IMR-90 (cell line): ENCODE measurements at regions not wholly inside any gene's neighbourhood (a gene's known extent, or its start where the extent isn't known, plus 50 kb on each side); places are given as distances from the start of the nearest gene placed in this dataset.

Experiments
- ATAC-seq: fragments of 200-7000 bp; cut with Tn5 transposase; 2 replicates; pipeline ENCODE4 v1.9.1; 2020; ENCODE audit warnings: low read depth, mild to moderate bottlenecking, moderate library complexity
- BruUV-seq: library from RNA; stranded (reverse); fragments of 400-500 nt; replicated peaks from 2 replicates; lab custom pipeline; 2021; lab: Mats Ljungman, UMichigan
- CTCF ChIA-PET: fragments of 300-600 bp; formaldehyde crosslinking; extraction: SDS; loops from one replicate; lab custom pipeline; 2021; ENCODE audit warnings: antibody characterized with exemption; lab: Yijun Ruan, JAX
- POLR2A ChIA-PET: fragments of 300-600 bp; sonication (Branson Sonifier 250); formaldehyde crosslinking; loops from one replicate; lab custom pipeline; 2022; ENCODE audit warnings: antibody characterized with exemption; ENCODE audit not compliant: unreplicated experiment; lab: Charles Lee
- DNase-seq: peaks from one replicate; pipeline ENCODE4 v3.0.0; 2013
- H2AFZ ChIP-seq: replicated peaks from 2 replicates; pipeline ENCODE3; 2013; ENCODE audit warnings: low read length, mild to moderate bottlenecking; ENCODE audit not compliant: poor library complexity
- H2AK5ac ChIP-seq: 2 replicates; pipeline ENCODE4 v1.6.1; 2013; ENCODE audit warnings: low read depth, low read length, inconsistent platforms
- H2AK9ac ChIP-seq: replicated peaks from 2 replicates; pipeline ENCODE3; 2013; ENCODE audit warnings: mild to moderate bottlenecking, low read depth, low read length, moderate library complexity; ENCODE audit not compliant: poor library complexity
- H2BK120ac ChIP-seq: 2 replicates; pipeline ENCODE4 v1.6.1; 2013; ENCODE audit warnings: low read depth, low read length, inconsistent platforms
- H2BK15ac ChIP-seq: 3 replicates; pipeline ENCODE4 v1.6.1; 2013; ENCODE audit warnings: low read depth, low read length, inconsistent platforms
- H2BK20ac ChIP-seq: 2 replicates; pipeline ENCODE4 v1.6.1; 2013; ENCODE audit warnings: low read depth, mild to moderate bottlenecking, inconsistent platforms, low read length, moderate library complexity
- H2BK5ac ChIP-seq: 2 replicates; pipeline ENCODE4 v1.6.1; 2013; ENCODE audit warnings: mild to moderate bottlenecking, low read depth, low read length, inconsistent platforms; ENCODE audit not compliant: poor library complexity, severe bottlenecking
- H3K14ac ChIP-seq: replicated peaks from 2 replicates; pipeline ENCODE4 v1.6.1; 2013; ENCODE audit warnings: low read depth, low read length, inconsistent platforms
- H3K18ac ChIP-seq: 2 replicates; pipeline ENCODE4 v1.6.1; 2013; ENCODE audit warnings: low read depth, low read length, control low read depth
- H3K23ac ChIP-seq: 2 replicates; pipeline ENCODE4 v1.6.1; 2013; ENCODE audit warnings: low read depth, low read length, inconsistent platforms
- H3K27ac ChIP-seq: 2 replicates; pipeline ENCODE4 v1.5.1; 2013; ENCODE audit warnings: mild to moderate bottlenecking, control low read depth, low read length; ENCODE audit not compliant: insufficient read depth
- H3K27me3 ChIP-seq: 2 replicates; pipeline ENCODE4 v1.6.1; 2013; ENCODE audit warnings: low read length; ENCODE audit not compliant: control insufficient read depth, insufficient read depth
- H3K36me3 ChIP-seq: 2 replicates; pipeline ENCODE4 v1.6.1; 2013; ENCODE audit warnings: low read length, mixed read lengths; ENCODE audit not compliant: control insufficient read depth, insufficient read depth
- H3K4ac ChIP-seq: 2 replicates; pipeline ENCODE4 v1.6.1; 2013; ENCODE audit warnings: low read depth, low read length, inconsistent platforms
- H3K4me1 ChIP-seq: 2 replicates; pipeline ENCODE4 v1.6.1; 2013; ENCODE audit warnings: low read length, mixed read lengths; ENCODE audit not compliant: control insufficient read depth, insufficient read depth
- H3K4me2 ChIP-seq: 2 replicates; pipeline ENCODE4 v1.6.1; 2013; ENCODE audit warnings: low read depth, mild to moderate bottlenecking, control low read depth, low read length, moderate library complexity
- H3K4me3 ChIP-seq: 2 replicates; pipeline ENCODE4 v1.5.1; 2013; ENCODE audit warnings: low read depth, mild to moderate bottlenecking, control low read depth, low read length, moderate library complexity; ENCODE audit not compliant: insufficient read depth
- H3K56ac ChIP-seq: 2 replicates; pipeline ENCODE4 v1.6.1; 2013; ENCODE audit warnings: low read length, inconsistent platforms; ENCODE audit not compliant: insufficient read depth; ENCODE audit errors: extremely low read depth
- H3K79me1 ChIP-seq, 2 experiments: 2 replicates each; pipeline ENCODE4 v1.6.1; 2013; ENCODE audit warnings: low read length in 2 of 2, inconsistent platforms in 1 of 2, low read depth in 1 of 2
- H3K9ac ChIP-seq: 2 replicates; pipeline ENCODE4 v1.6.1; 2013; ENCODE audit warnings: low read depth, low read length, control low read depth
- H3K9me1 ChIP-seq: 2 replicates; pipeline ENCODE4 v1.6.1; 2013; ENCODE audit warnings: low read length, inconsistent platforms; ENCODE audit not compliant: insufficient read depth
- H3K9me3 ChIP-seq: 2 replicates; pipeline ENCODE4 v1.6.1; 2013; ENCODE audit warnings: low read length; ENCODE audit not compliant: control insufficient read depth, insufficient read depth
- H4K20me1 ChIP-seq: 2 replicates; pipeline ENCODE4 v1.6.1; 2013; ENCODE audit warnings: low read length, inconsistent platforms; ENCODE audit not compliant: insufficient read depth
- H4K5ac ChIP-seq: 2 replicates; pipeline ENCODE4 v1.6.1; 2013; ENCODE audit warnings: mild to moderate bottlenecking, low read depth, low read length, control low read depth
- H4K8ac ChIP-seq, 2 experiments: 2 replicates each; pipeline ENCODE4 v1.6.1; 2013; ENCODE audit warnings: low read depth in 2 of 2, low read length in 2 of 2, control low read depth in 1 of 2, inconsistent platforms in 1 of 2
- H4K91ac ChIP-seq: 2 replicates; pipeline ENCODE4 v1.6.1; 2013; ENCODE audit warnings: low read depth, low read length, inconsistent platforms; ENCODE audit not compliant: insufficient read depth
- BHLHE40 ChIP-seq: fragments of 150-350 bp; IDR thresholded peaks from 2 replicates; pipeline ENCODE4 v1.6.1; 2016; ENCODE audit warnings: mild to moderate bottlenecking, low read depth, low read length
- CEBPB ChIP-seq: IDR thresholded peaks from 2 replicates; pipeline ENCODE4 v1.6.1; 2012; ENCODE audit warnings: low read depth, low read length, improper control_type of control experiment
- CHD1 ChIP-seq: IDR thresholded peaks from 2 replicates; pipeline ENCODE4 v1.6.1; 2012; ENCODE audit warnings: low read depth, low read length, improper control_type of control experiment
- ELK1 ChIP-seq: fragments of 150-350 bp; IDR thresholded peaks from 2 replicates; pipeline ENCODE4 v1.6.1; 2016; ENCODE audit warnings: low read depth, mild to moderate bottlenecking, low read length, moderate library complexity, borderline replicate concordance
- MXI1 ChIP-seq: IDR thresholded peaks from 2 replicates; pipeline ENCODE4 v1.6.1; 2012; ENCODE audit warnings: low read depth, mild to moderate bottlenecking, low read length, moderate library complexity, borderline replicate concordance
- POLR2A ChIP-seq: IDR thresholded peaks from 2 replicates; pipeline ENCODE4 v1.6.1; 2012; ENCODE audit warnings: mild to moderate bottlenecking, low read depth, low read length
- RFX5 ChIP-seq: IDR thresholded peaks from 2 replicates; pipeline ENCODE4 v1.8.0; 2012; ENCODE audit warnings: low read depth, mild to moderate bottlenecking, low read length, moderate library complexity
- USF2 ChIP-seq: fragments of 150-350 bp; IDR thresholded peaks from 2 replicates; pipeline ENCODE4 v1.6.1; 2017; ENCODE audit warnings: mild to moderate bottlenecking, antibody characterized with exemption, low read length, low read depth
- WGBS, 2 experiments: methylation state at CpG; one replicate each; pipeline versions ENCODE4 v1.1.5 to v1.1.7; 2013; ENCODE audit warnings: missing lambda C conversion rate in 2 of 2; ENCODE audit not compliant: insufficient read length in 1 of 2; ENCODE audit errors: extremely low coverage in 2 of 2; 5-methylcytosine and 5-hydroxymethylcytosine counted together
- dilution Hi-C: fragments of 300-500 bp; cut with HindIII; formaldehyde crosslinking; loops from one replicate; pipeline ENCODE4 v1.14.3; 2018; ENCODE audit warnings: low sequenced_read_pairs; ENCODE audit not compliant: unreplicated experiment
- in situ Hi-C: fragments of 300-500 bp; cut with MboI; formaldehyde crosslinking; loops from 3 replicates; pipeline ENCODE4 v1.14.3; 2019; ENCODE audit warnings: low sequenced_read_pairs, inconsistent platforms, mixed read lengths
- intact Hi-C: fragments of 100-400 bp; cut with micrococcal nuclease; formaldehyde crosslinking; loops from 2 replicates; pipeline ENCODE4 v1.10.0; 2022

- no peak overlapping the region for H2BK5ac ChIP-seq
- no peak overlapping the region for H3K27ac ChIP-seq
- peaks cover 8% of the 10 kb centered on the region for H3K9me1 ChIP-seq
- no peak overlapping the region for H3K9ac ChIP-seq
- peaks cover 3% of the 10 kb centered on the region; the same call in 1 of the 2 replicates for H4K20me1 ChIP-seq
- no peak for TF ChIP-seq MXI1
- TF ChIP-seq CEBPB: no peak
- TF ChIP-seq RFX5: no peak
- no peak for TF ChIP-seq USF2
- TF ChIP-seq CHD1: no peak
- no peak for TF ChIP-seq BHLHE40
- TF ChIP-seq ELK1: no peak
- TF ChIP-seq POLR2A: no peak
- no peak overlapping the region for H4K5ac ChIP-seq
- intact Hi-C loops (no loop called here), dilution Hi-C loops (no loop called here), in situ Hi-C loops (no loop called here)
- H3K56ac ChIP-seq: no peak overlapping the region
- BruUV-seq: no TSS peak
- no peak overlapping the region for H3K23ac ChIP-seq
- no peak overlapping the region for H2BK20ac ChIP-seq
- H2AFZ ChIP-seq: no peak overlapping the region
- no peak overlapping the region for H2AK9ac ChIP-seq
- ChIA-PET CTCF (interaction anchor here (0.9 kb wide), 1 partner anchor 56 kb away, joined by 3 read pairs; no protein-coding TSS in a partner anchor), POLR2A (no interaction called here)
- no peak overlapping the region for H4K91ac ChIP-seq
- H3K27me3 ChIP-seq: peaks cover 1% of the 10 kb centered on the region; the same call in 1 of the 2 replicates
- H3K4me1 ChIP-seq: peaks cover 10% of the 10 kb centered on the region
- no peaks in the 10 kb centered on the region for H3K79me1 ChIP-seq
- H3K36me3 ChIP-seq: no peaks in the 10 kb centered on the region
- no peak overlapping the region for H3K18ac ChIP-seq
- H3K4ac ChIP-seq: no peak overlapping the region
- no peak overlapping the region for H3K14ac ChIP-seq
- no peak for ATAC-seq
- H2AK5ac ChIP-seq: no peak overlapping the region
- H3K4me2 ChIP-seq: no peak overlapping the region
- no peak overlapping the region for H4K8ac ChIP-seq
- H2BK120ac ChIP-seq: no peak overlapping the region
- no peak overlapping the region for H2BK15ac ChIP-seq
- H3K4me3 ChIP-seq: no peak overlapping the region
- H3K9me3 ChIP-seq: no peaks in the 10 kb centered on the region
- no peak for DNase-seq
- WGBS, 2 experiments: no CpG with 5 or more reads among the region's 3 CpGs
Measured at GRCh38 chr6:100172322-100172713, 178.3 kb upstream of the MCHR2 start.
